Stimulated activated CD8-positive, alpha-beta memory T cell treated with anti-CD3 and anti-CD28 coated beads, Interleukin-4, amount 100 ng/mL, for 1 hour (primary cell): ENCODE measurements at regions not wholly inside any gene's neighbourhood (a gene's known extent, or its start where the extent isn't known, plus 50 kb on each side); places are given as distances from the start of the nearest gene placed in this dataset.

Source experiments
- DNase-seq, 2 donors: peaks; one replicate each; pipeline ENCODE4 v3.0.0-alpha.2; 2020; ENCODE audit warnings: low read depth in 2 of 2, low spot score in 1 of 2

- no peak for DNase-seq
Measured at GRCh38 chr15:95425859-95426258, 904.6 kb upstream of the NR2F2 start.

DNA sequence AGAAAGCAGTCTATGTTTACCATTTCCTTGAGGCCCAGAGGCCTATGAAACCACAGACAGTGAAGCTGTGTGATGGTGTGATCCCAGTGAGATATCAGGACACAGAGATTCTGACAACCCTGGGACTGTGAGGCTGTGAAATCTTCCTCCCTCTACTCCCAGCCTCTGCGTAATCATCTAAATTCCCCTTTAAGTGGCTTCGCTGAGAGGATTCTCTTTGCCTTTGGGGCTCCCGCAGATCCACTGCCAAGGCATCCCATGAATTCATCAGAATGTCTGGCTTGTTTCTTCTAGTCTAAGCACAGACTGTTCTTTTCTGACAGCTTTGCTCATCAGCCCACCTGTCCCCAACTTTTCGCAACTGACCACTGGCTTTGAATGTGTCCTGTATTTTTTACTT, 901.2 kb upstream of the NR2F2 start:
- DNase-seq: no peak

- no peak for DNase-seq
Measured at GRCh38 chr15:95431518-95431917, 899.0 kb upstream of the NR2F2 start.

GRCh38 chr15:95432878-95433405, 897.6 kb upstream of the NR2F2 start:
- DNase-seq: no peak

- no peak for DNase-seq
Measured at GRCh38 chr15:95439922-95440376, 890.6 kb upstream of the NR2F2 start.

DNA sequence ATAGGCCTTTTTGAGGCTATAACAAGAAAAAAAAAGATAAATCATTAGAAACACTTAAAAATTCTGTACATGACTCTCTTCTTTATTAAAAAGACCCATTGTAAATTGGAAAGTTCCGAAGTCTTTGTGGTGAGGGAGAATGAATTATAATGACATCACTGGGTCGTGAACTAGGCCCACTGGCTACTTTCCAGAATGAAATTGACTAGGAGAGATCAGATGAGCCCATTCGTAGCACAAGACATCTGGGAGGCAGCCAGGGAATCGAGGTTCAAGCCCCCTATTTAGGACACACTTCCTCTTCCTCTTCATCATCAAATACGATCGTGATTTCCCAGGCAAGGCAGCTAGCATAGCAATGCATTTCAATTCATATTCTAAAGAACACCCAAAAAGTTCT, 889.8 kb upstream of the NR2F2 start:
- no peak for DNase-seq

- no peak for DNase-seq
Measured at GRCh38 chr15:95442107-95442719, 888.3 kb upstream of the NR2F2 start.

DNA sequence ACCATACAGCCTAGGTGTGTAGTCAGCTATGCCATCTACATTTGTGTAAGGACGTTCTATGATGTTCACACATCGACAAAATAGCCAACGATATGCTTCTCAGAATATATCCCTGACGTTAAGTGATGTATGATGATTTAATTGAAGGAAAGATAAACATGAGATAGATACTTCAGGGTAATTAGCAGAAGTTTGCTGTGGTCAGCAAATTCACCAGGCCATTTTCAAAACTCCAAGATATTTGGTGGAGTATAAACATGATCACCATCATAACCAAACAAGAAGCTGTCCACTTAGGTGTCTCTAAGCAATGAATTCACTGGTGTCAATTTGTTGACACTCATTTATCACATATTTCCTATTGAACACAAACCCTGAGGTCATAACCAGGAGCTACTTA, 885.6 kb upstream of the NR2F2 start:
- DNase-seq: no peak

DNA sequence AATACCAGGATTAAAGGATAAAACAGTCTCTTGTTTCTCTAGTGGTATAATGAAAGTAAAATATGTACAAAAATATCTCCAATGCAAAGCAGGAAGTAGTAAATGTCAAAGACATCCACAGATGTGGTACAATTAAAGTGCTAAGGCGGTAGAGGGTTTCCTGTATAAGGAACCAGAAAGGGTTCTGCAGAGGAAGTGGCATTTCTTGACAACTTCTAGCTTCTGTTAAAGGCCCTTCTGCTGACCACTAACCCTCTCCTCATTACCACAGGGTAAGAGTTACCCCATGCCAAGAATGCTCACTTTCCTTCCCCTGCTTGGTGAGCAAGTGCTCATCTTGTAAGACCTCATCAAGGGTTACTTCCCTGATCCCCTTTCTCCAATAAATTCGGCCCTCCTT, 883.6 kb upstream of the NR2F2 start:
- no peak for DNase-seq

GRCh38 chr15:95447486-95447885, 883.0 kb upstream of the NR2F2 start:
- DNase-seq: no peak

DNA sequence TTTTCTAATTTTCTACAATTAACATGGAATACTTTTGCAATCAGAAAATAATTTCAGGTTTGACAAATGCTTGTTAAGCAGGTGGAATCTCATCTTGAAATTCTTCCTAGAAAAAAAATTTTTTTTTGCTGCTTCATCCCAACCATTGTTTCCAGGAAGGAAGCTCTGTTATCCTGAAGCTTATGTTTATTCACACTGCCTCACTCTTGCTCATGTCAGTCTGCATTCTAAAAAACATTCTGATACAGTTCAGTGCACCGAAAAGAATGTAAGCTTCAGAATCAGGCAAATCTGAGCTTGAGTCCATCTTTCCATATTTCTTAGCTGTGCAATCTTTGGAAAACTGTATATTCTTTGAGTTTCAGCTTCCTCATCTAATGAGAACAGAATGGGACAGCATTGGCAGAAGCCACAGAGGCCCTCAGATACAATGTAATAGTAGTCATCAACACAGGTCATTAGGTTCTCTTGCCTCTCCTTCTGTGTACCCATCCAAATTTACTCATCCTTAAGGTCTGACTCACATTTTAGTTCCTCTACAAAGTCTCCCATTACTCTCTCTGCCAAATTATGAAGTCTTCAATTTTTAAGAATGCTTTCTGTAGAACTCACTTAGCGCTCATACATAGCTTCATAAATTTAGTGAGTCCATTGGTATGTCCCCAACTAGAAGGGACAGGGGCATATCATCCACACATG, 881.8 kb upstream of the NR2F2 start:
- DNase-seq: no peak

DNA sequence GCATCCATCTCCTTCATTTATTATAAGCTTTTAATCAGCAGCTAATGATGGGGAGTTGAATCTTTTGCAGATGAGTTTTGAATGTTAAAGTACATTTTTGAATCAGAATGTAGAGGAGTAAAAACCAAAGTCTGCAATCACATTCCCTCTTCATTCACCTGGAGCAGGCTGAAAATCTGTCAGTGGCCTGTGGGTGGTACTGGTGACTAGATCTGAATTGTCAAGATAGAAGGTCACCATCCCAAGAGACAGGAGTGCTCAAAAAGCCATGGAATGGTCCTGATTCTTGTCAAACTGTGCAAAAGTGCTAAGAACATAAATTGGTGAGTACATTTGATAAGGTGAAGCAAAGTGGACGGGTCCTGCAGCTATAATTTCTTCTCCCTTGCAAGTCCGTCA, 881.3 kb upstream of the NR2F2 start:
- DNase-seq: no peak

DNA sequence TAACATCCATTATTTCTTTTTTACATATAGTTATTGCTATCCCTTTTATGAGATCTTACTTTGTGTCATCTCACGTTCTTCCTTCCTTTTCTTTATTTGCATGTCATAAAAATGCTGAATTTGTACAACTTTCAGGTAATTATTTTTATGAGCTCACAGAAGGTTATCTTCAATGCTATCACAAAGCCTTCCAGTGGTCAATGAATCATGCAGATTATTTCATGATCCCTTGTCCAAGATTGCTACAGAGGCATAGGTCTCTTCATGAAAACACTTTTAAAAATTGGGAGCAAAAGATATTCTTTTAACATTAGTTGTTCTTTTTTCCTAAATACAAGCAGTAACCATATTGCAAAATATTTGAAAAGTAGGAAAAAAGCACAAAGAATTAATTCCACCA, 880.1 kb upstream of the NR2F2 start:
- no peak for DNase-seq

GRCh38 chr15:95451938-95452337, 878.6 kb upstream of the NR2F2 start:
- no peak for DNase-seq

DNA sequence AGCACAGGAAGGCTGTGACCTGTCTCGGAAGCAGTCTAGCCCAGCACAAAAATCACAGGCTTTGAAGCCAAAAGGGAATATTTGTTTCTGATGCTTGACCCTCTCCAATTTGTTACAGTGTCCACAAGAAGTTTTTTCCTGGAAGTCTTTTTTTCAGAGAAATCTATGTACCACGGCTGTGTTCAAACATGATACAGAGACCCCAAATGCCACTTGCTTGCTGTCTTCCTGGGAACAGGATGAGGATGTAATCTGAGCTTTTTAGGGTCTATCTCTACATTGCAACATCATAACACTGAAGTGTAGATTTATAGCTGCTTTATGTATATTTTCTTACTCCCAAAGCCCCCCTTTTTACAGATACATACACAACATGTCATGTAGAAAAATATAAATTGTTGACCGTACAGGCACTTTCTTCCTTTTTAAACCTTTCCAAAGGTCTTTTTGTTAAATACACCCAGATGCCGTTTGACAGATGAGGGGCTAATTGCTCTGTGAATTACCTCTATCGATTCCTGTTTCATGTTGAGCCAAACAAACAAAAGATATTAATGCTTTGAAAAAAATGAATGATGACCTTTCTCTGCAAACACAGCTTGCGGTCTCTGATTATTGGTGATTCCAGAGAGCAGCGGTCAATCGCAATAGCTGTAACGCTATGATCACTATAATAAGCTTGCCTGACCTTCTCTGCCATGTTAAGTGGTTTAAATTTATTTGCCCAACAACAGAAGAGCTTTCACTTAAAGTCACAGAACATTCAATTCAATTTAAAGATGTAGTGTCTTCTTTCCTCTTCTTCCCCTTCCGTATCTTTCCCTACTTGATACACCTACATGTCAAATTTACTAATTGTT, 875.9 kb upstream of the NR2F2 start:
- no peak for DNase-seq

DNA sequence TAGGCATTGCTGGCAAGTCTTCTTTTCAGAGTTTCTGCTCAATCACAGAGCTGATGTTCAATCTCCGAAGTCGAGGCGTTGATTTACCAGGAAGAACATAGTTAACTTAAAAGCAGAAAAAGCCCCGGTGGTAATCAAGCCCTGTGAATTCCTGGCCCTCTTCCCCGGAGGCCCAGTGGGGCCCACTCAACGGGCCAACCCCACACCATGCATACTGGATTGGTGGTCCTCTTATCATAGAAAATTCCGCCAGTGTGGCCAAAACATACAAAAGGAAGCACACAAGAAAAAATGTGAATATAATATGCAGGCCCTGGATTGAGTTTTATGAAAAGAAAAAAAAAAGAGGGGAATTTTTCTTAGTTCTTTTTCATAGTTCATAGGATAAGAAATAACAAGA, 873.0 kb upstream of the NR2F2 start:
- DNase-seq: no peak

DNA sequence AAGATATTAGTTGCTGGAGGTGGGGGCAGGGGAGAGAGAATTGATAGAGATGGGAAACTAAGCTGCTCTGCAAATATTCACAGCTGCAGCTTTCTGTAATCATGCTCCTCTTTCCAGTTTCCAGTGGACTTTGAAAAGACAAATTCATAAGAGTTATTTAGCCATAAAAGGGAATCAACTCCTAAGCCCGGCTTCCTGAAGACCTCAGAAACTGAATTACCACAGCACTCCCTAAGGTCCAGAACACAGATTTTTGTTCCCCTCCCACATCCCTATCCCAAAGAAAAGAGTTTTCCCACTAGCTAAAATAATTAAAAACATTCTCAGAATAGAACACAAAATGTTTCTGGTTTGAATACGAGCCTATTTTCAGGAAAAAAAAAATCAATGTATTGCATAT, 871.8 kb upstream of the NR2F2 start:
- no peak for DNase-seq

DNA sequence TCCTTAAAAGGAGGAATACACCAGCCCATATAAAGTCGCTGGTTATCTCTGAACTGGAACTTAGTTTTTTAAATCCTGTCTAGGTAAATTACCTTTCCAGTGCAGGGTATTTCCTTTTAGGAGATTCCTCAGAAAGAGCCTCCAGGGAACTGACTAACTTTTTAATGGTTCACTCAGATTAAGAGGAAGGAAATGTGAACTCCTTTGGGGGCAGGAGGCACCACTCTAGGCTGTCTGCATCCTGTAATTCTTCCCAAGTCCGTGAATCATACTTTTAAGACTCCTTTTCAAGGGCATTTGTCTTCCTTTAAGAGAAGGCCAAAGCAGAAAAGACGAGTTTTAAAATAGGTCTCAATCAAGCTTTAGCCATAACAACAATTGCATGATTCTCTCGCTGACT, 871.2 kb upstream of the NR2F2 start:
- DNase-seq: no peak

DNA sequence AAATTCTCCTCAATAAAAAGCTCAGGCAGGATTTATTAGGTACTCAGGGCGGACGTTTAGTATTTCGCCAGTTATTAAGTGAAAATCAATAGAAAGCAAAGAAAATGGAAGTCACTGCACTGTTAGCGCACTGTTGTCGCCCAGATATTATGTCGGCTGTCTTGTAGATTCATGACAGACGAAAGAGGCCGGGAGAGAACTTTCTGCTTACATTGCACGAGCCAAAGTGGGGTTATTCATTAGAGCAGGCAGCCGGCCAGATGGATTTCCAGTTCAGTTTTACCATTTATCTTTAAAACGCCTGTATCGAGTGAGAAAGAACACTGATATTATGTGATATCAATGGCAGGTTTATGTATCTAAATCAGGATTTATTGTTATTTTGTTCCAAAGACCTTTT, 866.0 kb upstream of the NR2F2 start:
- no peak for DNase-seq

DNA sequence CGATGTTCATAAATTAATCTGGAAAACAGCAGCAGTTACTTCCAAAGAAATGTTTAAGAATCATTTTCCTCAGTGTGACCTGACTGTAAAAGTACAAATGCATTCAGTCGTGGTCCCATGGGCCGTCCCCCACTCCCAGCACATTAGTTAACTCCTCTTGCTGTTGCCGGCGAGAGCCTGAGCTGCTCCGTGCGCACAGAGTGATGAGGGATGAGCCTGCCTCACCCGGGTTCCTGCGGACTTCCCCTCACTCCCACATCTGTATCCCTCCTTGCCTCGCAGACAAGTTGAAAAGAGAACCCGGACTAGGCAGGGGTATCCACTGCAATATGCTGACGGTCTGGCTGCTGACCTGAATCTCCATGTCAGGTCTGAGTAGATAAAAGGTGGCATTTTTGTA, 861.7 kb upstream of the NR2F2 start:
- no peak for DNase-seq

DNA sequence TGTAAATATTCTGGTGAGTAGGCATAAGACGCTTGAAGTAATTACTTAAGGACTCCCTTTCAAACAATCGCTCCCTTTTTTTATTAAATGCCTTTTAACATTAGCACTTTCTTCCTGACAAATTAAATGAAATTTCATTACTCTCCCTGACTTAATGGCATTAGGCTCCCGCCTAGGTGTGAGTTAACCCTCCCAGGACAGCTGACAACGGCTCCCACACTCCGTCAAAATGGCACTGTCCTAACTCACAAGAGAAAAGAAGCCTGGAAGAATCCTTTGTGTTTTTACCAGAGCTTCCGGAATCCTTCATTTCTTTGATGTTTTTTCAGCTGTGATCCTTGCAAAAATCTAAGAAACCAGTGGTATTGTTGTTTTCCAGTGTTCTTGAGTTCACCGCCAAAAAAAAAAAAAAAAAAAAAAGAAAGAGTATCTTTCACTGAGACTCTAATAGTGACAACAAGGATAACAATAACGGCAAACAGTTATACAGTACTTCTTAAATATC, 861.0 kb upstream of the NR2F2 start:
- no peak for DNase-seq

DNA sequence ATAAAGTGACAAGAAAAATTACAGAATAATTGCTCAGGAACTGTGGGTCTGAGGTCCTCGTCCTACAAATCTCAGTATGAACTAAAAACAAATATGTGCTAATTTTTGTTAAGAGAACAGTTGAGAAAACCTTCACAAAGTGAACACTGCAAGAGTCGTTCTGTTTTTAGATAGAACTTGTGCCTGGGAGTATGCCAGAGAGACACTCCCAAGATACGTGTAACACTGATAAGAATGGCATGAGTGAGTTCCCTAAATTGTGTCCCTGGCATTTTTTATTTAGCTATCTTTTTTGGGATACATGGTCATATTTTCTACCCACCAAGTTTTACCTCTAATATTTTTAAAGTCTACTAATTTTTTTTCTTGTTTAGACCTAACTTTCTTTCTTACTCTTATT, 860.0 kb upstream of the NR2F2 start:
- DNase-seq: no peak
